Heart left ventricle (tissue), 16 donors: ENCODE measurements at regions not wholly inside any gene's neighbourhood (a gene's known extent, or its start where the extent isn't known, plus 50 kb on each side); places are given as distances from the start of the nearest gene placed in this dataset.

Experiments used
- ATAC-seq, 4 donors: fragments of 200-7000 bp; cut with Tn5 transposase; one replicate each; pipeline ENCODE4 v1.9.1; 2020 to 2022; ENCODE audit warnings: moderate library complexity in 4 of 4, mild to moderate bottlenecking in 3 of 4, moderate number of reproducible peaks in 1 of 4
- DNase-seq, 5 donors: peaks; one replicate each; pipeline ENCODE4 v3.0.0-alpha.2; 2020
- H3K27ac ChIP-seq, 12 donors: fragments of 200-600 bp; sonication (generic) in 4 of 12; one replicate each; pipeline versions ENCODE4 v1.5.0 to v1.8.0; 2016 to 2022; ENCODE audit warnings: mild to moderate bottlenecking in 2 of 12
- H3K27me3 ChIP-seq, 9 donors: fragments of 200-600 bp; sonication (generic) in 2 of 9; one replicate each; pipeline versions ENCODE4 v1.5.1 to v1.8.0; 2016 to 2022; ENCODE audit warnings: mild to moderate bottlenecking in 3 of 9
- H3K36me3 ChIP-seq, 9 donors: fragments of 200-600 bp; sonication (generic) in 2 of 9; one replicate each; pipeline versions ENCODE4 v1.5.0 to v1.8.0; 2018 to 2022; ENCODE audit warnings: mild to moderate bottlenecking in 2 of 9
- H3K4me1 ChIP-seq, 12 donors: fragments of 200-600 bp; sonication (generic) in 4 of 12; one replicate each; pipeline versions ENCODE4 v1.5.0 to v1.8.0; 2016 to 2022; ENCODE audit warnings: mild to moderate bottlenecking in 3 of 12
- H3K4me3 ChIP-seq, 12 donors: fragments of 200-600 bp; sonication (generic) in 4 of 12; one replicate each; pipeline versions ENCODE4 v1.5.0 to v1.8.0; 2017 to 2022; ENCODE audit warnings: mild to moderate bottlenecking in 9 of 12, moderate library complexity in 4 of 12
- H3K9me3 ChIP-seq, 12 donors: fragments of 200-600 bp; sonication (generic) in 4 of 12; one replicate each; pipeline versions ENCODE4 v1.5.0 to v1.8.0; 2016 to 2022; ENCODE audit warnings: mild to moderate bottlenecking in 1 of 12
- POLR2A ChIP-seq, 2 donors: fragments of 450-650 bp; IDR thresholded peaks; one replicate each; pipeline ENCODE4 v1.6.1; 2017; ENCODE audit warnings: antibody characterized with exemption in 2 of 2, mild to moderate bottlenecking in 2 of 2, moderate library complexity in 2 of 2
- WGBS, 4 donors: extraction: QIAGEN DNeasy Blood & Tissue Kit in 2 of 4; methylation state at CpG; one replicate each; pipeline versions ENCODE4 v1.1.5 to v1.1.7; 2013 to 2018; 5-methylcytosine and 5-hydroxymethylcytosine counted together
- intact Hi-C, 10 donors: fragments of 100-400 bp; cut with DNase I; formaldehyde crosslinking; loops; one replicate each; pipeline versions ENCODE4 v1.11.1 to v1.14.2; 2022
- TF ChIP-seq, protein P1 (sequence below), 12 donors: fragments of 200-600 bp; sonication (generic) in 4 of 12; IDR thresholded peaks; one replicate each; pipeline versions ENCODE4 v1.5.0 to v1.8.0; 2018 to 2022; ENCODE audit warnings: antibody characterized with exemption in 12 of 12, mild to moderate bottlenecking in 5 of 12
- donor health status: ischemic (EF 13 %, LVEDD 7.1; RV severe dilation, severe dysfunction).
- donor health status: healthy with polysubstance abuse.
- donor health status: DM: no; HTN: yes; CAD: no.
- donor health status: DM: no; HTN: no; CAD: no.
- donor health status: ischemic (EF 25% LVEDD 6.9; RV normal size, moderate dysfunction).
- donor health status: ischemic (EF 25% LVEDD 5.7; RV mildly dilated, moderate dysfunction).
- donor health status: healthy.
- donor health status: DM: yes; HTN: yes; CAD: no.
- donor health status: ischemic (EF 35%, LVEDD 5.7; RV mildly dilated, moderate dysfunction).
- donor health status: nonischemic (EF 11% LVEDD 7.7; RV severe dilation, severe dysfunction).
- donor health status: DM: yes; HTN: yes; CAD: no.
- donor health status: PGD.
- donor health status: ischemic (EF 29% LVEDD 5.4; RV normal size, mild dysfunction).
- donor health status: nonischemic (EF 23%, LVEDD 6.1; RV moderate dilation, normal function).

DNA sequence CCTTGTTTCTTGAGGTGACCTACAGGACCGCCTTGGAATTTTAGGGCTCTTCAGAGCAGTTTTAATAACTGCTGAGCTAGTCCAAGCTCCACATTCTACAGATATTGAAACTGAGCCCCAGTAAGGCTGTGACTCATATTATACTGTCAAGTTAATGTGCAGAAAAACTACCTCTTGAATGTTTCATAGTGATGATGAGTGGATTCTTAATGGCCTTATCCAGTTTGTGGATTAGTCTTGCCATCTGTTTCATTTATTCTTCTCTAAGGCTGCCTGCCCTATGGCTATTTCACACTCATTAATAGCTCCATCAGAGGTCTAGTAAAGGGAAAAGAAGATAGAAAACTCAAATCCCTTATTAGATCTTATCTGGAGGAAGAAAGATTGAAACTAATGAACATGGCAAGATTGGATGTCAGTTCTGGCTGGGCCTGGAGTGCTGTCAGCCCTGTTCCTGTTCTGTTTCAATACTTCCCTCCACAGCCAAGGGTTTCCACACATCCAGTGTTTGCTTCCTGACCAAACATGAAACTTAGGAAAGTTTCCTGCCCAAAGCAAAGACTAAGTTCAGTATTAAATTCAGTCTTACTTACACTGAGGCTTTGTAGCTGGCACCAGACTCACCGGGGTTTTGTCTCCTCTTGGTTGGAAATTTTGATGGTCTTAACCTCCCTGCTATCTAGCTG is 215.6 kb upstream of the DMAC1 start:
- no peak overlapping the region for H3K27ac ChIP-seq
- intact Hi-C loops: no loop called here
- 75 to 86% (median 85%) methylated on average over 2 of the region's 2 CpGs for WGBS, 4 donors
- no peak for DNase-seq
- H3K4me1 ChIP-seq: no peaks in the 10 kb centered on the region
- no peak overlapping the region for H3K4me3 ChIP-seq
- H3K36me3 ChIP-seq: no peaks in the 10 kb centered on the region
- TF ChIP-seq, protein P1, sequence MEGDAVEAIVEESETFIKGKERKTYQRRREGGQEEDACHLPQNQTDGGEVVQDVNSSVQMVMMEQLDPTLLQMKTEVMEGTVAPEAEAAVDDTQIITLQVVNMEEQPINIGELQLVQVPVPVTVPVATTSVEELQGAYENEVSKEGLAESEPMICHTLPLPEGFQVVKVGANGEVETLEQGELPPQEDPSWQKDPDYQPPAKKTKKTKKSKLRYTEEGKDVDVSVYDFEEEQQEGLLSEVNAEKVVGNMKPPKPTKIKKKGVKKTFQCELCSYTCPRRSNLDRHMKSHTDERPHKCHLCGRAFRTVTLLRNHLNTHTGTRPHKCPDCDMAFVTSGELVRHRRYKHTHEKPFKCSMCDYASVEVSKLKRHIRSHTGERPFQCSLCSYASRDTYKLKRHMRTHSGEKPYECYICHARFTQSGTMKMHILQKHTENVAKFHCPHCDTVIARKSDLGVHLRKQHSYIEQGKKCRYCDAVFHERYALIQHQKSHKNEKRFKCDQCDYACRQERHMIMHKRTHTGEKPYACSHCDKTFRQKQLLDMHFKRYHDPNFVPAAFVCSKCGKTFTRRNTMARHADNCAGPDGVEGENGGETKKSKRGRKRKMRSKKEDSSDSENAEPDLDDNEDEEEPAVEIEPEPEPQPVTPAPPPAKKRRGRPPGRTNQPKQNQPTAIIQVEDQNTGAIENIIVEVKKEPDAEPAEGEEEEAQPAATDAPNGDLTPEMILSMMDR (IDR thresholded peaks at IDR 0.05): no peak
- TF ChIP-seq POLR2A (IDR thresholded peaks at IDR 0.05): no peak
- no peaks in the 10 kb centered on the region for H3K9me3 ChIP-seq
- no peaks in the 10 kb centered on the region for H3K27me3 ChIP-seq
- ATAC-seq: no peak

DNA sequence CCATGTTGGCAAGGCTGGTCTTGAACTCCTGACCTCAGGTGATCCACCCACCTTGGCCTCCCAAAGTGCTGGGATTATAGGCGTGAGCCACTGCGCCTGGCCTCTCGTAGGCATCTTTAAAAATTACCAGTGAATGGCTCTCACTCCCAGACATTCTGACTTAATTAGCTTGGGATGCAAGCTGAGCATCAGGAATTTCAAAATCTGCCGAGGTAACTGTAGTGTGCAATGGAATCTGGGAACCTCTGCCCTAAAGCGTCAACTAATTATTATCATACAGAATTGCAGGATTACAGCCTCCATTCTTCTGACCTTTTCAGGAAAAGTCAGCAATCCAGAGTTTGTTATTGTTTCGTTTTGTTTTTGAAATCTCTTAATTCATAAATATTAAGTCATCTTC is 213.4 kb upstream of the DMAC1 start:
- Histone ChIP-seq H3K27me3 (no peaks in the 10 kb centered on the region), H3K27ac (no peak overlapping the region), H3K4me1 (no peaks in the 10 kb centered on the region), H3K4me3 (no peak overlapping the region), H3K36me3 (no peaks in the 10 kb centered on the region), H3K9me3 (peaks cover 0 to 13% (median 0%) of the 10 kb centered on the region in 12 donors)
- no peak for TF ChIP-seq POLR2A (IDR thresholded peaks at IDR 0.05)
- TF ChIP-seq, protein P1 (IDR thresholded peaks at IDR 0.05): no peak
- 60 to 81% (median 73%) methylated on average over 6 of the region's 6 CpGs for WGBS, 4 donors
- intact Hi-C loops: no loop called here
- ATAC-seq (no peak), DNase-seq (no peak)

DNA sequence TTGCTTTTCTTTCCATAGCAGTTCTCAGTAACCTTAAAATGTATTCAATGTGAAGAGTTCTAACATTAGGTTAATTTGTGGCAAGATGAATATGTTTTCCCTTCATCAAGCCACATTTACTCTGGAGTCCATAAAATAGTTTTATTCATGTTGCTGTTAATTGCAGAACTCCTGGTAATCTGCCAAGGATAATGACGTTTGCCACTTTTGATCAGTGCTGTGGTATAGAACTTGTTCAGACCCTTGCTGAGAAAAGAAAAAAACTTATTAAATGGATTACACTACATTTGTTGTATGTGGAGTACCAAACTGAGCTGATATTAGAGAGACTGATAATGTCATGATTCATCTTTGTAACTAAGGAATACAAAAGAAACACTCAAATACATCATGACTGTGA is 212.4 kb upstream of the DMAC1 start:
- H3K4me3 ChIP-seq: no peak overlapping the region
- DNase-seq (no peak), ATAC-seq (no peak)
- 23 to 29% (median 26%) methylated on average over 1 of the region's 1 CpG for WGBS, 4 donors
- H3K9me3 ChIP-seq: peaks cover 0 to 13% (median 0%) of the 10 kb centered on the region in 12 donors
- no peak overlapping the region for H3K27ac ChIP-seq
- H3K4me1 ChIP-seq: no peaks in the 10 kb centered on the region
- no peaks in the 10 kb centered on the region for H3K36me3 ChIP-seq
- H3K27me3 ChIP-seq: no peaks in the 10 kb centered on the region
- TF ChIP-seq, protein P1 (IDR thresholded peaks at IDR 0.05): no peak
- no peak for TF ChIP-seq POLR2A (IDR thresholded peaks at IDR 0.05)
- intact Hi-C loops: no loop called here

DNA sequence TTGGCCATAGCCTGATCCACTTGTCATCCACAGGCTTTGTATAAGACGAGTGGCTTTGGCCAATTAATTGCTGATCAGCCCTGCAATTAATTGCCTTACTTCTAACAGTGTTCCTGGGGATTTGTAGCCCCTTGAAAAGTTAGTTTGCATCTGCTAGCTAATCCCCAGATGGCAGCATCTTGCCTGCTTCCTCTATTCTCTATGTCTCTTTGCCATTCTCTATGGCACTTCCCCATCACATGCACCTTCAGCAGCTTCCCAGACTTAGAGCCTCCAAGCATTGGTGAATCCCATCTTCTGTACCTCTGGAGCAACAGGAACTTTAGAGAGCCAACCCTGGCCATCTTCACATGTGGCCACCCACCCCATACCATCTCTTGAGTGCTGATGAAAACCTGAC is 197.0 kb upstream of the DMAC1 start:
- intact Hi-C loops: no loop called here
- TF ChIP-seq, protein P1 (IDR thresholded peaks at IDR 0.05): no peak
- TF ChIP-seq POLR2A (IDR thresholded peaks at IDR 0.05): no peak
- DNase-seq (no peak), ATAC-seq (no peak)
- H3K27me3 ChIP-seq: no peaks in the 10 kb centered on the region
- 80 to 88% (median 84%) methylated on average over 1 of the region's 1 CpG for WGBS, 4 donors
- no peak overlapping the region for H3K27ac ChIP-seq
- no peak overlapping the region for H3K4me3 ChIP-seq
- no peaks in the 10 kb centered on the region for H3K4me1 ChIP-seq
- H3K36me3 ChIP-seq: no peaks in the 10 kb centered on the region
- H3K9me3 ChIP-seq: no peaks in the 10 kb centered on the region
